GM23338 (cell line): ENCODE measurements at regions not wholly inside any gene's neighbourhood (a gene's known extent, or its start where the extent isn't known, plus 50 kb on each side); places are given as distances from the start of the nearest gene placed in this dataset.

Experiments used
- CREB1 ChIP-seq: fragments of 250-450 bp; sonication (Bioruptor Pico); IDR thresholded peaks from 2 replicates; pipeline ENCODE4 v1.5.0; 2020; ENCODE audit warnings: low read depth, mild to moderate bottlenecking, moderate library complexity
- POLR2AphosphoS5 ChIP-seq: IDR thresholded peaks from 2 replicates; pipeline ENCODE4 v1.6.1; 2016; ENCODE audit warnings: antibody characterized with exemption, low read depth
- REST ChIP-seq: IDR thresholded peaks from one replicate; pipeline ENCODE4 v1.6.1; 2018; ENCODE audit warnings: antibody characterized with exemption; ENCODE audit not compliant: unreplicated experiment
- STAT1 ChIP-seq: IDR thresholded peaks from one replicate; pipeline ENCODE4 v1.6.1; 2016; ENCODE audit warnings: antibody characterized with exemption; ENCODE audit not compliant: unreplicated experiment
- ZNF331 ChIP-seq: fragments of 250-450 bp; sonication (Bioruptor Pico); IDR thresholded peaks from 2 replicates; pipeline ENCODE4 v1.5.0; 2020; ENCODE audit warnings: low read depth, mild to moderate bottlenecking, moderate library complexity
- TF ChIP-seq, protein P1 (sequence below): IDR thresholded peaks from 2 replicates; pipeline ENCODE4 v1.6.1; 2016; ENCODE audit warnings: antibody characterized with exemption

DNA sequence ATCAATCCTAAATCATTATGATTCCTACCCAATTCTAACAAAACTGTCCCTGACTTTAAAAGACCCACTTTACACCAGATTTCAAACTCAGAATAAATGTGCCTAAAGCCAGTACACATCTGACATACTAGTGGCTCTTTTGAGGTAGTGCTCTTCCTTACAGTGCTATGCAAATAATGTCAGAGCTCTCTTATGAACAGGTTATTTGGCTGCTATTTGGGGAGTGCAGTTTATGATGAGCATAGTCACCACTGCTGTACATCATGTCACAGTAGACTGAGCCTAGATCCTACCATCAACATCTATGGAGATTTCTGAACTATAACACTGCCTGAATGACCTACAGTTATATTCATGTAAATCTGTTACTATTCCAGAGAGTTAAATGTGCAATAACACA lies 50.4 kb upstream of the PAGE5 start (continued):
- TF ChIP-seq REST = no peak
- no peak for TF ChIP-seq ZNF331 (CRISPR knock-in tag)
- no peak for TF ChIP-seq CREB1
- TF ChIP-seq POLR2AphosphoS5 = no peak
- TF ChIP-seq STAT1 = no peak
- TF ChIP-seq, protein P1, sequence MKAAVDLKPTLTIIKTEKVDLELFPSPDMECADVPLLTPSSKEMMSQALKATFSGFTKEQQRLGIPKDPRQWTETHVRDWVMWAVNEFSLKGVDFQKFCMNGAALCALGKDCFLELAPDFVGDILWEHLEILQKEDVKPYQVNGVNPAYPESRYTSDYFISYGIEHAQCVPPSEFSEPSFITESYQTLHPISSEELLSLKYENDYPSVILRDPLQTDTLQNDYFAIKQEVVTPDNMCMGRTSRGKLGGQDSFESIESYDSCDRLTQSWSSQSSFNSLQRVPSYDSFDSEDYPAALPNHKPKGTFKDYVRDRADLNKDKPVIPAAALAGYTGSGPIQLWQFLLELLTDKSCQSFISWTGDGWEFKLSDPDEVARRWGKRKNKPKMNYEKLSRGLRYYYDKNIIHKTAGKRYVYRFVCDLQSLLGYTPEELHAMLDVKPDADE = no peak
